H1 (cell line): ENCODE measurements at regions not wholly inside any gene's neighbourhood (a gene's known extent, or its start where the extent isn't known, plus 50 kb on each side); places are given as distances from the start of the nearest gene placed in this dataset.

Source experiments
- CTCF ChIP-seq, 3 experiments: IDR thresholded peaks; 1 replicate in 2 of 3; 2 replicates in 1 of 3; pipeline versions ENCODE4 v1.5.1 to v1.6.1; 2011; ENCODE audit warnings: low read length in 3 of 3, mild to moderate bottlenecking in 3 of 3, inconsistent platforms in 2 of 3, low read depth in 1 of 3, moderate library complexity in 1 of 3; ENCODE audit not compliant: insufficient read depth in 1 of 3; ENCODE audit errors: control extremely low read depth in 1 of 3
- HDAC2 ChIP-seq, 2 experiments: fragments of 300-600 bp in 1 of 2; sonication (generic) in 1 of 2; IDR thresholded peaks; 2 replicates each; pipeline ENCODE4 v1.6.1; 2011 to 2012; ENCODE audit warnings: low read depth in 2 of 2, low read length in 2 of 2, mild to moderate bottlenecking in 2 of 2, moderate library complexity in 2 of 2, borderline replicate concordance in 1 of 2, inconsistent platforms in 1 of 2

- TF ChIP-seq HDAC2 (IDR thresholded peaks at IDR 0.05; ENCODE audit: borderline replicate concordance in 1 of 2, low read depth in 2 of 2, low read length in 2 of 2) (no peak), CTCF (IDR thresholded peaks at IDR 0.05; ENCODE audit: control extremely low read depth in 1 of 3, insufficient read depth in 1 of 3, low read depth in 1 of 3, low read length in 3 of 3) (no peak)
Measured at GRCh38 chr2:109703798-109704197, 89.6 kb downstream of the SOWAHC start.
